GM23248 (cell line): ENCODE measurements at regions not wholly inside any gene's neighbourhood (a gene's known extent, or its start where the extent isn't known, plus 50 kb on each side); places are given as distances from the start of the nearest gene placed in this dataset.

ENCODE experiments used
- EZH2 ChIP-seq: fragments of 200-600 bp; sonication (generic); IDR thresholded peaks from 2 replicates; pipeline ENCODE4 v1.6.1; 2018; ENCODE audit warnings: antibody characterized with exemption, mild to moderate bottlenecking; ENCODE audit not compliant: insufficient read depth, poor library complexity, severe bottlenecking
- EZH2phosphoT487 ChIP-seq: fragments of 200-600 bp; sonication (generic); IDR thresholded peaks from 2 replicates; pipeline ENCODE4 v1.6.1; 2018; ENCODE audit warnings: antibody characterized with exemption, moderate library complexity, mild to moderate bottlenecking, low read depth; ENCODE audit not compliant: insufficient read depth

GRCh38 chr6:84501315-84501714 is 263.1 kb downstream of the TBX18 start:
- TF ChIP-seq EZH2 (no peak), EZH2phosphoT487 (no peak)
